GM19438 (cell line): ENCODE measurements at regions not wholly inside any gene's neighbourhood (a gene's known extent, or its start where the extent isn't known, plus 50 kb on each side); places are given as distances from the start of the nearest gene placed in this dataset.

ENCODE experiments used
- ATAC-seq: cut with Tn5 transposase; IDR thresholded peaks from one replicate; pipeline ENCODE4 v1.9.1; 2021; ENCODE audit warnings: low read depth; ENCODE audit not compliant: unreplicated experiment

DNA sequence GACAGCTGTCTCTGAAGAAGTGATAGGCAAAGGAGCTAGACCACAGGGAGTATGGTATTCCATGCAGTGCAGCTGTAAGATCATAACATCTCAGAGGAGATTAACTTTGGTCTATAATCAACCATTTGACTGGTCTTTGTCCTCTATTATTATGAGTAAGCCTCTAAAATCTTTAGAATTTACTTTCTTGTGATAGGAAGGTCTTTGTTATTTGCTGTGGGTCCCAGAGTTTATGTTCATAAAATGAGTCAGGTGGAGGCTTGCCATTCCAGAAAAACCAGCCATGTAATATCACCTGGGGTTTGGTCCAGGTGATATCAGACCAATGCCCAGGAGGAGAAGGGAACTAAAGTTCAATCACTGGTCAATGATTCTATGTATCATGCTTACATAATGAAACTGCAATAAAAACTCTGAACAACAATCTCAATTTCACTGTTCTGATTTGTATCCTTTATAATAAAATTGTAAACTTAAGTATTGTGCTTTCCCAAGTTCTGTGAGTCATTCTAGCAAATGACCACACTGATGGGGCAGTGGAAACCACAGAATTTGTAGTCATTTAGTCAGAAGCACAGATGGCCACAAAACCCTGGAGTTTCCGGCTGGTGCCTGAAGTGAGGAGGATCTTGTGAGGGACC is 239.6 kb upstream of the TRAM1L1 start:
- no peak for ATAC-seq

DNA sequence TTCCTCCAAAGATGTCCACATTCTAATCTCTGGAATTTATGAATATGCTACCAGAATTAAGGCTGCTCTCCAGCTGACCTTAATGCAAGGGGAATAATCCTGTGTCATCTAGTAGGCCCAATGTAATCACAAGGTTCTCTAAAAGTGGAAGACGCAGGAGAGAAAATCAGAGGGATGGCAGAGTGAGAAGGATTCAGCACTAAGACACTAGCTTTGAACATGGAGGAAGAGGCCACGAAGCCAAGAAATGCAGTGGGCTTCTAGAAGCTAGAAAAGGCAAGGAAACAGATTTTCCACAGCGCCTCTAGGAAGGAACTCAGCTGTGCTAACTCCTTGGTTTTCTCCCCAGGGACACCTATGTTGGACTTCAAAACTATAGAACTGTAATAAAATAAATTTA is 240.7 kb upstream of the TRAM1L1 start:
- ATAC-seq = no peak

DNA sequence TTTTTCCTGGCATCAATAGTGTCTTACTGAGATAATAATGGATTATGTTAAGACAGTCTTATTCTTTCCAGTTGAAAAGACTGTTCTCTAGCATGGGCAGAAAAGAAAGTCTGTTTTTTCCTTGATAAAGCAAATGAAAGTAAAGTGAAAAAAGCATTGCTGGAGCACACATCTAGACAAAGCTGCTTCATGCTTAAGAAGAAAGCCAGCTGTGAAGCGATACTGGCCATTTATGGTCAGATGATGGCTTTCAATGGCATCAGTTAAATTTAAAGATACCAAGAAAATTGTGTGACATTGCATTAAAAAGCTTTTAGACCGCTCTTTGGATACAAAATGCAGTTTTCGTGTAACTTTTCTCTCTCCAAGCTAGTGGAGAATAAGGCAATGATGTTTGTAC is 242.1 kb upstream of the TRAM1L1 start:
- ATAC-seq = no peak

DNA sequence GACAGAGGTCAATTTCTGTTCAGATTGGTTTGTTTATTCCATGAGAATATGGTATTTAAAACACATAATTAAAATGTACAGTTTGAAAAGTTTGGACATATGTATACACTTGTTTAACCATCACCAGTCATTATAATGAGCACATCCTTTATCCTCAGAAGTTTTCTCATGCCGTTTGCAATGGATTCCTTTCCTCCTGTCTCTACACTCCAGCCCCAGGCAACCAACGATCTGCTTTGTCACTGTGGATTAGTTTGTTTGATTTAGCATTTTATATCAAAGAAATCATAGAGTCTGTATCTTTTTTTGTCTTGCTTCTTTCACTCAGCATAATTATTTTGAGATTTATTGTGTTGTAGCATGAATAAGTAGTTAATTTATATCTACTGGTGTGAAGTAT is 243.0 kb upstream of the TRAM1L1 start:
- ATAC-seq = no peak

DNA sequence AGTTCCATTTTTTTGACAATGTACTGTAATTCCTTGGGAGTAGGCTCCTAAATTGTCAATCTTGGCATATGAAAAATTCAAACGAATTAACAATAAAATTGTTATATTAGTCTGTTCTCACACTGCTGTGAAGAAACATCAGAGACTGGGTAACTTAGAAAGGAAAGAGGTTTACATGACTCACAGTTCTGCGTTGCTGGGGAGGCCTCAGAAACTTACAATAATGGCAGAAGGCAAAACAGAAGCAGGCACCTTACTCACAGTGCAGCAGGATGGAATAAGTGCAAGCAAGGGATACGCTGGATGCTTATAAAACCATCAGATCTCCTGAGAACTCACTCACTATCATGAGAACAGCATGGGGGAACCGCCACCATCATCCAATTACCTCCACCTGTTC is 246.4 kb upstream of the TRAM1L1 start:
- ATAC-seq = no peak

DNA sequence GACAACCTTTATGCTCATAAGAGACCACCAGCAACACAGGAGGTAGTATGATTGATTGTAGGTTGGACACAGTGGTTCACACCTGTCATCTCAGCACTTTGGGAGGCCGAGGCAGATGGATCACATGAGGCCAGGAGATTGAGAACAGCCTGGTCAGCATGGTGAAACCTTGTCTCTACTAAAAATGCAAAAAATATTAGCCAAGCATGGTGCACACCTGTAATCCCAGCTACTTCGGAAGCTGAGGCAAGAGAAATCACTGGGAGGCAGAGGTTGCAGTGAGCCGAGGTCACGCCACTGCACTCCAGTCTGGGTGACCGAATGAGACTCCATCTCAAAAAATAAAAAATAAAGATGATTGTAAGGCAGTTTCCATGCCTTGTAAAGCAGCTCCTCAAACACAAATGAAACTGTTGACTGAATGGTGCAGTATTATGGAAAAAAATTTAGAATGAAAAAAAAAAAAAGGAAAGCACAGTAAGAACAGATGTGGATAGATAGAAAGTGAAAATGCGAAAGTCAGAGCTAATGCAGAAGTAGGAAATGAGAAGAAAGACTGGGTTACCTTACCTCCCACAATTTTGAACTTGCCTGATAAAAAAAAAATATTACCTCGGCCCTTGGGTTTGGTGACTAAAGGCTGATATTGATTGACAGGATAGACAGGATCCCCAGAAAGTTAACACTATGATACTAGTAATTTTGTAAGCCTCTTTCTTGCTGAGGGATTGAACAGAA is 249.2 kb upstream of the TRAM1L1 start:
- no peak for ATAC-seq

DNA sequence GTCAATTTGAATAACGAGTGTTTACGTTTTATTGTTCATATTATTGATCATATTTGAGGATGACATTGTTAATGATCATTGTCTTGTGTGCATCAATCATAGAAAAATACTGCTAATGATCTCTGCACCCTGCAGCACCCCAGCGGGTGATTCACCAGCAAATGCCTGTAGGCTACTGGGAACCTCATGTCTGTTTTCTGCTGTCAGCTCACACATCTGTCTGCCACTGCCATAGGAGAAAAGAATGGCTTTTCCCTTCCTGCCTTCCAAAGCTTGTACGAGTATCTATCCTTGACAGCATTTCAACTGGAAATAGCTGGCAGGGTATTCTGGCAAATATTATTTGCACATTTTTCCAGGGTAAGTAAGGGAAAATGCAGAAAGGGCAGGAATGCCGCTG is 272.1 kb upstream of the TRAM1L1 start:
- no peak for ATAC-seq

DNA sequence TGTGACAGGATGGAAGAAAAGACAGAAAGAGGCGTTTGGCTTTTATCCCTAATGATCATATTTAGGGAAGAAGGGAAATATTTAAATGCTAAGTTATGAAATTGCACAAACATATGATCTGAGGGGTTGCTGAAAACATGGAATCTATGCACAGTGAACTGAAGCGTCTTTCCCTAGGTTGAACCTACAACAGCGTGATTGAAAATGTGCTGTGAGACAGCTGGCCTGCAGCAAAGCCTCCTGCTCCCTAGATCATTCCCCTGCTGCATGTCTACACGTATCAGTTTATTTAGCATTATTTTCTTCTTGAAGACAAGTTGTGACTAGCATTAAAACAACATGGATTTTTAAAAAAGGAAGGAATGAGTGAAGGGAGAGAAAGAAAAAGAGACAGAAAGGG is 272.5 kb upstream of the TRAM1L1 start:
- ATAC-seq = no peak

DNA sequence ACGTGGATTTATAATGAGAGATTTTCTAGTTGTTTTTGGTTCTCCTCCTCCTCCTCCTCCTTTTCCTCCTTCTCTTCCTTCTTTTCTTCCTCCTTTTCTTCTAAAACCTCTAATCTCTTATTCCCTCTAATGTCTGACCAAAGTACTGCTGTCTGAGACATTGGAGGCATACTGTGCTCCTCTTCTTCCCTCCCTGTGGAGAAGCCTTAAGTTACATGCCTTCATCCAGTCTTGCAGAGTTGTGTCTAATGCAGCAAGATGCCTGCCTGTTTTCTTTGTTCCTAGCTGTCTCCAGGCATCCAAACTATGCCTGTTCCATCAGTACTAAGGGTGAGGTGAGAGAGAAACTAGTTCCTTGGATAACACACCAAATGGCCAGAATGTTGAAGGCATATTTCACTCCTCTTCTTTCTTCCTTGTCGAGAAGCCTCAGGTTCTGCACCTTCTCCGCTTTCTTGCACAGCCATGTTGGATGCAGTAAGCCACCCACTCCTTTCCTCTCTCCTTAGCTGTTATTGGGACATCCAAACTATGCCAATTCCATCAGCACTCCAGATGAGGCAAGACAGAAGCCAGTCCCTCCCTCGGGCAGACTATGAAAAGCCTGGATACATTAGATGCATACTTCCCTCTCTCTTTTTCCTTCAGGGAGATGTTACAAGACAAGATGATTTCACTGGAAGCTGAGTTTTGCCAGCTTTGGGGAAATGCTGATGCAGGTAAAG is 285.7 kb upstream of the TRAM1L1 start:
- no peak for ATAC-seq

DNA sequence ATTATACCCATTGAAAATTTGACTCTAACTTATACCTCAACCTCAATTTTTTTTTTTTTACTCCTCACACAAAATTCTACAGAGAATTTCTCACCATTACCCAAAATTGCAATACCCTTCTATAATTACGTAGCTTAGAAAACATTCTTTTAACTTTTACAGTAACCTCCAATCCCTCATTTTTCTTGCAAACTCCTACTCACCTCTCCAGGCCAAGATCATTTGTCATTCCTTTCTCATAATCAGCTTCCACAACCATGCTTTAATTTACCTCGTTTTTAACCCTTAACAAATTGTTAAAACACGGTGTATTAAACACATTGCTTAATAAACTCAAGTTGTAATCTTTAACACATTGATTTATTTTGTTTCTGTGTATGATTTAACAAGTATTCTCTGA is 289.7 kb upstream of the TRAM1L1 start:
- ATAC-seq = no peak

DNA sequence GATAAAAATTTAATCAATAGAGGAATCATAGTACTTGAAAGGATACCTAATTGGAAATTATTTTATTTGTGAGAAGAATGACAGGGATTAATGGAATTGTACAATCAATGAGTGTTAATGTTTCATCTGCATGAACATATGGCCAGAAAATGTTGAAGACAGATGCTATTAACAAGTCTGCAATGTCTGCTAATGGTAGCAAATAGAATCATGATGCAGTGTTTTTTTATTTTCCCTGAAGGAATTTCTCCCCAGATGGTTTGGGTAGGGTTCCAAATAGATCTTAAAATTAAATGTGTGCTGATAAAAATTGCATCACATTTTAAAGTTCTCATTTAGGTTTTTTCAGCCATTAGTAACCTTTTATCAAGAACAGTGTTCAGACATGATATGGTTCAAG is 291.3 kb upstream of the TRAM1L1 start:
- ATAC-seq = no peak

DNA sequence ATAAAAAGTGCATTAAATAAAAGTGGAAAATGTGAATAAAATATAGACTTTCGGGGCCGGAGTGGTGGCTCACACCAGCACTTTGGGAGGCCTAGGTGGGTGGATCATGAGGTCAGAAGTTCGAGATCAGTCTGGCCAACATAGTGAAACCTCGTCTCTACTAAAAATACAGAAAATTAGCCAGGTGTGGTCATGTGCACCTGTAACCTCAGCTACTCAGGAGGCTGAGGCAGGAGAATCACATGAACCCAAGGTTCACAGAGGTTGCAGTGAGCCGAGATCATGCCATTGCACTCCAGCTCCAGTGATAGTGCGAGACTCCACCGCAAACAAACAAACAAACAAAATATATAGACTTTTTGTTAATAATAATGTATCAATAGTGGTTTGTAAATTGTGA is 293.6 kb upstream of the TRAM1L1 start:
- no peak for ATAC-seq

DNA sequence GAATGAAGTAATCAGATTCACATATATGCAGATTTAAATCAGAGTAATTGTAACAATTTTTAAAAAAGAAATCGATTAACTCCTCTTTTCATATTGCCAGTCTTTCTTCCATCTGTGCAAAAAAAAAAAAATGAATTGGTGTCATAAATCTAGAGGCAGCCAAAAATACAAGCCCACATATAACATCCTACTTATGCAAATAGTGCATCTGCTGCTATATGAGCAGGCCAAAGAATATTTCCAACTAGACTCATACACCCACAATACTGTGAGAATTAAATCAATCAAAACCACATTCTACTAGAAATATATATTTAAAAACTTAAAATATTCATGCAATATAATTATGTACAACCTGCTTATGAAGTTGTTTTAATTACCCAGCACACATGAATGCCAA is 298.1 kb upstream of the TRAM1L1 start:
- no peak for ATAC-seq

DNA sequence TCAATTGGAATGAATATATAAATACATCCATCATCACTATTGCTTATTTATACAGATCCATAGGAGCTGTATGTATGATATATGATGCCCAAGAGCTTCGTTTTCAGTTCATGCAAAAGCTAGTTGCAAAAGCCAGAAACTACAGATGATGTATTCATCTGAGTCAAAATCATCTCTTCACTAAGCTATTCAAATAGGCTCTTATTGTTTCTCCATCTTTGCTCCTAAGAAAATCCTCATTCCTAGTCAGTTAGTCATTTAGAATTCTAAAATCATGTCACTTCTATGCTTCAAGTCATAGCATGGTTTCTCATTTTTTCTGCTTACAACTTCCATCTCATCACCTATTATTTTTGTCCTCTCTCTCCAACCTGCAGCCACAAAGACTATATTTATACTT is 300.1 kb upstream of the TRAM1L1 start:
- no peak for ATAC-seq

DNA sequence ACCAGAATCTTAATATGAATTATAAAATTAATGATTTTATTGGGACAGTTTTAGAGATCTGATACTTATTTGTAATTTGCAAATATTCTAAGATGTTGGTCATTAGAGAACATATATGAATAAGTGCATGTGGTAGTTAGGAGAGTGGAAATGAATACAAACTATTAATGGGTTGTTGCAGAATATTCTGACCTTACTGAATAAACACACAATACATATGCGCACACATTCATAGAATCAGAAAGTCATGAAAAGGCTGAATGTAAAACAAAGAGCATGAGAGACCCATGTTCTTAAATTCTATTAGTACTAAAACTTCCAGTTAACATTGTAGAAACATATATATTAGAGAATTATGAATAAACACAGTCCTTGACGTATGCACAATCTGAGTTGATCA is 301.7 kb upstream of the TRAM1L1 start:
- ATAC-seq = no peak

DNA sequence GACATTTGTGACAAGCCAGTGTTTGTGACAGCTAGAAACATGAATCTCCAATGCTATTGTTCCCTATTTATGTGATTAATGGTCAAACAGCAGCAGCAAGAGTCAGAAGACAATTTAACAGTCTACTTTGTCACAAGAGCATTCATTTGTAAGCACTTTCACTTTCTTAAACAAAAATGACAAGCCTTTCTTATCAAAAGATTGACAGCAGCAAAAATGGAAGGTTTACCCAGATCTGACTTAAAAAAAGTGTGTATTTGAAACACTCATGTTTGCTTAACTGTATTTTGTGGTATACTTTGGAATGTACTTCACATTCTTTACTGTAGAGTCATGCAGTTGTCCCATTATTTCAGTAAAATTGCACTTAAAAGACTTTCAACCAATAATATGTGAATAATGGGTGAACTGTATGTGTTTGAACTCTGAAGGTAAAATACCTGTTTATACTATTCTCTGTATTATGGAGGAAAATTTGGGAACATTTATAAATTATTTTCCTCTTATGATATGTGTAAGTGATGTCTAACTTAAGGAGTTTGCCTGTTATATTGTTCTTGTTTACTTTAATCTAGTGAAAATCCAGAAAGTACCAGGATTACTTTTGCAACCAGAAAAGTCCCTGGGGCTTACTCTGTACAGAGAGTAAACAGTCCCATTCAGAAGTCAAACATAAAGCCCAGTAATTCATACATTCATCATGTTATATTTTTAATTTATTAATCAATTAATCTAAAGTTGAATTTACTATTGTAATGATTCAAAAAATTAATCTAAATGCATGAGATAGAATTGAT is 314.9 kb upstream of the TRAM1L1 start:
- no peak for ATAC-seq

DNA sequence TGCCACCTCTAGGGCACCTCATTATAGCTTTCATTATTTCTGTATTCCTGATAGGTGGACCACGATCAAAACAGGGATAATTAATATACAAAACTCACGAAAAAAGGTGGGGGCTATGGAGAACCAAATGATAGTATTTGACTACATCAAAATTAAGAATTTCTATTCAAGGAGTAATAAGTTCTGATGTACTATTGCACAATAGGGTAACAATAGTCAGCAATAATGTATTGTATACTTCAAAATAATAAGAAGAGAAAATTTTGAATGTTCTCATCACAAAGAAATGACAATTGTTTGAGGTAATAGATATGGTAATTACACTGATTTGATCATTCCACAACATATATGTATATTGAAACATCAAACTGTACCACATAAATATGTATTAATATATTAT is 327.3 kb upstream of the TRAM1L1 start:
- no peak for ATAC-seq

DNA sequence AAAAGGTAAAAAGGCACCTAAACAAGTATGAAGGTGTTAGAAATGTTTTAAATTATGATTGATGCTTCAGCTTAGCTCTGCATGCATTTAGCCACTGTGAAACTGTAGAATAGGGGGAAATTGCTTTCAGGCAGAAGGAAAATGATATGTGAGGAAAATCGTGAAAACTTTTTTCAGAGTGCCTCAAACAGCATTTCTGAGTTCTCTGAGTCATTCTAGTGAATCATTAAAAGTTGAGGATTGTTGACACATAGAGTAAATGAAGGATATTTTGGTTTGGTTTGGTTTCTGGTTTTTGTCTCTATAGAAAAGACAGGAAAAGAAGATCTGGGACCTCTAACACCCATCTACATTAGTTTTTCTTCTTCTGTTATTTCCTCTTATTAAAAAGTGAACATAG is 332.5 kb upstream of the TRAM1L1 start:
- no peak for ATAC-seq

DNA sequence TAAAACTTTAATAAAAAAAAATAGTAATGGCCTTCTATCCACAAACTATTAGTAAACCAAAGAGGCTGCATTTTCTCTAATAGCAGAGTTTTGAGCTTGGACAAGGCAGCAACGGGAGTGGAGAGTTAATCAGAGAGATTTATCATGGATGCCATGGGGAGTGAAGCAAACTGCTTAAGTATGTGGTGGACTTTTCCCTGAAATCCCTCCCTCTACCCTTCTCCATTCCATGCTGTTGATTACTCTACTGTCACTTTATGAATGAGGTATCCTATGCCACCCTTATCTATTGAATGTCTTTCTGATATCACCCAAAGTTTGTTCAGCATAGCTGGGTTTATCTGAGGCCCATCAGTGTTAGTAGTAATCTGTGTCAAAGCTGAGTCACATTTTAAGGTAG is 335.6 kb upstream of the TRAM1L1 start:
- ATAC-seq = no peak

DNA sequence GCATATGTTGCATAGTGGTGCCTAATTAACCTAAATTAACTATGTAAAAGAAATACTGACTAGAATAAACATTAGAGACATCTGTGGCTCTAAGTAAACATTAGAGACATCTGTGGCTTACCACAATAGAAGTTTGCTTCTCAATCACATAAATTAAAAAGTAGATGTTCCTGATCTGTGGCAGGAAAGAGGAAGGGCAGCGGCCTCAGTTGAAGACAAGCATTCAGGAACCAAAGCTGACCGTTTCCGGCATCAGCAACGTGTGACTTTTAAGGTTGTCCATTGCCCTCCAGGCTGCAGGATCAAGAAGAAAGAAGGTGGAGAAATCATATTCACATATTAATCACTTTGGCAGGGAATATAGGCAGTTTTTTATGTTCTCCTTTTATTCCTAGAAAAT is 336.3 kb upstream of the TRAM1L1 start:
- no peak for ATAC-seq

DNA sequence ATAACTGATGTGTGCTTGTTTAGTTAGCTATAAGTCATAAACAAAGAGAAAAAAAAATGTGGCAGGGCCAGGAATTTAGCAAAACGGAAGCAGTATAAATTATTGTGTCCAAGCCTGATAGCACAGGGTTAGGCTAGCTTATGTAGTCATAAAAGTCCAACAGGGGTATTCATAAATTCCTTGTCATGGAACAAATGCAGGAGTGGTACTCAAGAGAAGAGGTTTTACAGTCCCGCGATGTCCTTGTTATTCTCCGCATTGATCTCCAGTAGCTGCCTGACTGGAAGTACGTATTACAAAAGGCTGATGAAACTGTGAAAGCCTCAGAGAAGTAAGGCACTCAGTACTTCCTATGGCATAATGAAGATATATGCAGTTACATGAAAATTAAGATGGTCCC is 336.9 kb upstream of the TRAM1L1 start:
- ATAC-seq = no peak
